GM21528 (cell line): ENCODE measurements at regions not wholly inside any gene's neighbourhood (a gene's known extent, or its start where the extent isn't known, plus 50 kb on each side); places are given as distances from the start of the nearest gene placed in this dataset.
"Not testable (repeated sequence)": the region's sequence is repeated elsewhere in the genome, so short reads cannot be mapped to it uniquely, and the experiment has no call there.

Experiments
- ATAC-seq: cut with Tn5 transposase; IDR thresholded peaks from one replicate; pipeline ENCODE4 v1.9.1; 2021; ENCODE audit warnings: mild to moderate bottlenecking, moderate library complexity; ENCODE audit not compliant: unreplicated experiment, low FRiP score

DNA sequence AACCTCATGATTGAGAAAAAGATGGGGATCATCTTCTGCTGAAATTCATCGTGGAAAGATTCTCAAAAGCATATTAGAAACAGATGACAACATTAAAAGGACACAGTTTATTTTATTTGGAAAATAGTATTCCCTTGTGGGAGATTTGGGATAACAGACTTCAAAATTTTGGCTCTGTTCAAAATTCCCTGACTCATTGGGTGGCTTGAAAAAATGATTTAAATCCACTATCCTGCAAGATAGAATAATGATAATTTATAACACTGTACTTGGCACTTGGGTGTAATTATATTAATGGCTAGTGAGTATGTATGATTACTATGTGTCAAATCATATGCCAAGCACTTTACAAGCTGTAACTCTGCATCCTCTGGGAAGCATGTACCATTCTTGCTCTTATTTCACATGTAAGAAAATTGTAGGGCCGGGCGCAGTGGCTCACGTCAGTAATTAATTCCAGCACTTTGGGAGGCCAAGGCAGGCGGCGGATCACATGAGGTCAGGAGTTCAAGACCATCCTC is 128.8 kb downstream of the LMNTD1 start:
- ATAC-seq, result no peak

DNA sequence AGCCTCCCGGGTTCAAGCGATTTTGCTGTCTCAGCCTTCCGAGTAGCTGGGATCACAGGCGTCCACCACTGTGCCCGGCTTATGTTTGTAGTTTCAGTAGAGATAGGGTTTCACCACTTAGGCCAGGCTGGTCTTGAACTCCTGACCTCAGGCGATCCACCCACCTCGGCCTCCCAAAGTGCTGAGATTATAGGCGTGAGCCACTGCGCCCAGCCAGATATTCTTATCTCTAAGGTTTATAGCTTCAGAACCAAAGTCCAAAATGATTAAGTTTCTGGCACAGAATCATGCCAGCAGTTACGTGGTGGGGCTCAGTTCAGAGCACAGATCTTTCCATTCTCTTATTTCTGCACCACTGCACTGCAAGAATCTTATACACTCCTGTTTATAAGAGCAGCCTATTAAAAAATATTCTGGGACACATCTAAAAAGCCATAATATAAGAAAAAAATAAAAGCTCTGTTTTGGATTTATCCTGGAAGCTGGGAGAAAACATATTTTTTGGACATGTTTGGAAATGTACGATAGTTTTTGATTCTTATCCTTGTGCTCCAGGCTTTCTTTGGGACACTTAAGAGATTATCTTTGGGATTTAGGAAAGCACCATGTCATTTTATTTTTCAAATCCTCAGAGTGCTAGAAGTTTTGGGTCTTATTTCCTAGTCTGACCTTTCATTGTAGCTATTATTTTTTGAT is 129.6 kb downstream of the LMNTD1 start:
- ATAC-seq, result no peak

DNA sequence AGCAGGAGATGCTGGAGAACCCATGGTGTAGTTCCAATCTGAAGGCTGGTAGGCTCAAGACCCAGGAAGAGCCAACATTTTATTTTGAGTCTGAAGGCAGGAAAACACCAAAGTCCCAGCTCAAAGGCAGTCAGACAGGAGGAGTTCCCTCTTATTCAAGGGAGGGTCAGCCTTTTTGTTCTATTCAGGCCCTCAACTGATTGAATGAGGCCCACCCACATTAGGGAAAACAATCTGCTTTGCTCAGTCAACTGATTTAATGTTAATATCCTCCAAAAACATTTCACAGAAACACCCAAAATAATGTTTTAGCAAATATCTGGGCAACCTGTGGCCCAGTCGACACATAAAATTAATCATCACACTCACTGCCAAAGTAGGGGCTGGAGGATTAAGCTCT is 130.8 kb downstream of the LMNTD1 start:
- no peak for ATAC-seq

DNA sequence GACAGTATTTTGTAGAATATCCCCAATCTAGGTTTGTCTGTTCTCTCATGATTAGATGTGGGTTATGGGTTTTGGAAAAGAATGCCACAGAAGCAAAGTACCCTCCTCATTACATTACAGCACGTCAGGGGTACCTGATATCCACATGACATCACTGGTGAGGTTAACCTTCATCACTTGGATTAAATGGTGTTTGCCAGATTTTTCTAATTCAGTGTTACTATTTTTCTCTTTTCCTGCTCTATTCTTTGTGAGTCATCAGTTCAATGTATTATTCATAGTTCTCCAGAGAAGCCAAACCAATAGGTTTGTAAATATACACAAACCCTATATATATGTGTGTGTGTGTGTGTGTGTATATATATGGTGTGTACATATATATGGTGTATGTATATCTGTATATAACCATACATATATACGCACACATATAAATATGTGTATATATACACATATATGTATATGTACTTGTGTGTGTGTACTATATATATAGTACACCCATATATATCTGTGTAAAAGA is 131.4 kb downstream of the LMNTD1 start:
- no peak for ATAC-seq

DNA sequence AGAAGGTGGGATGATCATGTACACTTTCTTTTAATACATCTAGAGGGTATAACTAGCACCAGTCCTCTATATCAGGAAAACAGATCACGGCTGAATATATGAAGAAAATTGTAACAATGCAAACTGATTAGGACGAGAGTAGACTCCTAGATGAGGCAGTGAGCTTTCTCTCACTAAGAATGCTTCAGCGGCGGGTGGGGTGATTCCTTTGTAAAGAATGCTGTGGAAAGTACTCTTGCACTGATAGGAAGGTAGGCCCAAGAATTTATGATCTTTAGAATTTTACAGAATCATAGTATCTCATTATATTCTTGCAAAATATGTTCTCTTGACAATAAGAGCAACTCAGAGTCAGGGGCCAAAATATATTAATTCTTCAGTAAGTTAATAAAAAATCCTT is 133.0 kb downstream of the LMNTD1 start:
- no peak for ATAC-seq

DNA sequence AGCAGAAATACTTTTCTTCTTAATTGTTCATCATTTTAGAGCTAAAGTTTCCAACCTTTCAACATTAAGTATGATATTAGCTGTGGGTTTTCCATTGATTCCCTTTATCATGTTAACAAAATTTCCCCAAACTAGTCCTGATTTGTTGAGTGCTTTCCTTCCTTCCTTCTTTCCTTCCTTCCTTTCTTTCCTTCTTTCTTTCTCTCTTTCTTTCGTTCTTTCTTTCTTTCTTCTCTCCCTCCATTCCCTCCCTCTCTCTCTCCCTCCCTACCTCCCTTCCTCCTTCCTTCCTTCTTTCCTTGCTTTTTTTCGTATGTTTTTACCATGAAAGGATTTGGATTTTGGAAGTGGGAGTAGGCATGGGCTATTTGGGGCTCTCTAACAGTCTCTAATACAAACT is 133.5 kb downstream of the LMNTD1 start:
- no peak for ATAC-seq

DNA sequence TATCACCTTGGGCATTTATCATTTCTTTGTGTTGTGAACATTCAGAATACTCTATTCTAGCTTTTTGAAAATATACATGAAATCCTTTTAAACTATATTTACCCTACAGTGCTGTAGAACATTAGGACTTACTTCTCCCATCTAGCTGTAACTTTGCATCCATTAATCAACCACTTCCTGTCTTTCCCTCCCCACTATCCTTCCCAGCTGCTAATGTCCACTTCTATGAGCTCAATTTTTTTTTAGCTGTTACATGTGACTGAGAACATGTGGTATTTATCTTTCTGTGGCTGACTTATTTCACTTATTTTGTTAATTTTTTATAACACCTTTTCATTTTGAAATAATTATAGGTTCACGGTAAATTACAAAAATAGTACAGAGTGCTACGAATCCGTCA is 136.0 kb downstream of the LMNTD1 start:
- no peak for ATAC-seq

DNA sequence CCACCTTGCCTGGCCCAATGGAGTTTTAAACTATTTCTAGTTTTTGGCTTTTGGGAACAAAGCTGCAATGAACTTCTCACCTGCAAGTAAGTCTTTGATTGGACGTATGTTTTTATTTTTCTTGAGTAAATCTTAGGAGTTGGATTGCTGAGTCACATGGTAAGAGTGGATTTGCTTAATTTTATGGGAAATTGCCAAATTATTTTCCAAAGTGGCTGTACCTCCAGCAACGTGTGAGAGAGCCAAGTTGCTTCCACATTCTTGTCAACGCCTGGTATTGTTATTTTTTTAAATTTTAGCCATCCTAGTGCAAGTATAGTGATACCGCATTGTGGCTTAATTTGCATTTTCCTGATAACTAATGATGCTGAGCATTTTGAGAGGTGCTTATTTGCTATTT is 136.6 kb downstream of the LMNTD1 start:
- no peak for ATAC-seq

DNA sequence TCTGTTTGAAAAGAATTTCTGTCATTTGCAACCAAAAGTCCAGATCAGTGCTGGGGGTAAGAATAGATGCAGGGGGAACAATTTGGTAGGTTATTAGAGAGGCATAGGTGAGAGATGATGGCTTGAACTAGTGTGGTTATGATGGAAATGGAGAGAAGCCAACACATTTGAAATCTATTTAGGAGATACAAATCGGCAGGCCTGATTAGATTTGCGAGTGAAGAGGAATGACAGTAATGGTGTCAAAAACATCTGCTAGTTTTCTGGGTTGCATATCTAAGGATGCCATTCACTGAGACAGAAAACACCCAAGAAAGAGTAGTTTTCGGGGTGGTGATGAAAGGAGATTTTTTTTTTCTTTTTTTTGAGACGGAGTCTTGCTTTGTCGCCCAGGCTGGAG is 138.1 kb downstream of the LMNTD1 start:
- no peak for ATAC-seq

DNA sequence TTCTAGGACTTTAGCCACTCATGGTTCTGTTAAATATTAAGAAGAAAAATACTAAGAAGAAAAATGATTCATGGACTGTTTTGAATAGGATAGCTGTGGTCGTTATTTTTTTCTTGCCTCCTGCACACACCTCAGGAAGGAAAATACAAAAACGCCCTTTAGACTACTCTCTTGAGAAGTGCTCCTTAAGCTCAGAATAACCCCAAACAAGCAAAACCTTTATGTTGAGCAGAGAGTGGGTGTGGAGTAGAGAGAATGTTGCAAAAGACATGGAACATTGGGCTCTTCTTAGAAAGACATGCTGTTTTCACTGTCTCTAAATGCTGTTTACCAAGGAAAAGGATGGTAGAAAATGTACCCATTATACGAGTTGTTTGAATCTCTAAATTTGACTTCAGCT is 140.3 kb downstream of the LMNTD1 start:
- no peak for ATAC-seq

DNA sequence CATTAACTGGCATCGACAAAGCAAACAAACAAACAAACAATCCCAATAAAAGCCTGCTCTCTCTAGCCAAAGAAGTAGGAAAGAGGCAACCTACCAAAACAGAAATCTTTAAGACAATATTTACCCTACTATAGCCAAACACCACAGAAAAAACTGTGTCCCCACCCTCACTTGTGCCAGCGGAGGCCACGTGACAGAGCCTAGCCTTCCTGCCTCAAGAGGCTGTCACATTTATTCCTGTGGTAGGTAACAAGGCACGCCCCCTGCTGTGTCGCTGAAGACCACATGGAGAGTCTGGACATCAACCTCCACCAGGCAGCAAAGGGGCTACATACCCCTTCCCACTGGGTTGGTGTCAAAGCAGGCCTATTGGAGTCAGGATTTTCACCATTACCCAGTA is 148.1 kb downstream of the LMNTD1 start:
- ATAC-seq, result no peak

DNA sequence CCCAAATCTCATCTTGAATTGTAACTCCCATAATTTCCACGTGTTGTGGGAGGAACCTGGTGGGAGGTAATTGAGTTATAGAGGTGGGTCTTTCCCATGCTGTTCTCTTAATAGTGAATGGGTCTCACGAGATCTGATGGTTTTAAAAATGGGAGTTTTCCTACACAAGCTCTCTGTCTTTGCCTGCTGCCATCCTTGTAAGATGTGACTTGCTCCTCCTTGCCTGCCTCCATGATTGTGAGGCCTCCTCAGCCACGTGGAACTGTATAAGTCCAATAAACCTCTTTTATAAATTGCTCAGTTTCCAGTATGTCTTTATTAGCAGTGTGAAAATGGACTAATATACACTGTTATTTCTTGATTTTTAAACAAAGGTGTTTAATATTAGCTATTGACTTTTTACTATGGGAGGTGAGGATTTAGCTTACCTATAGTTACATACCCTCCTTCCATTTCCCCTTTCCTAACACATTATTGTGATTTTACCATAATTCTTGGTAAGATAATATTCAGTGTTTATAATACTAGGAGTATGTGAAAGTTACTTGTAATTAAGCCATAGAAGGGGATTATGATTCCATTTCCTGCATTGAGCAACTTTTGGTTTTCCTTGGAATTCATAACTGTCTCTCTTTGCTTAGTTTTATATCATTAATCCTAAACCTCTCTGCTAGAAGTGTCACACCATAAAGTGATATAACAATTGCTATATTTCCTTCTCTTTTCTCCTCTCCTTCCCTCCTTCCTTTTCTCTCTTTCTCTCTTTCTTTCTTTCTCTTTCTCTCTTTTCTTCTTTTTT is 151.0 kb upstream of the KRAS start:
- no peak for ATAC-seq

DNA sequence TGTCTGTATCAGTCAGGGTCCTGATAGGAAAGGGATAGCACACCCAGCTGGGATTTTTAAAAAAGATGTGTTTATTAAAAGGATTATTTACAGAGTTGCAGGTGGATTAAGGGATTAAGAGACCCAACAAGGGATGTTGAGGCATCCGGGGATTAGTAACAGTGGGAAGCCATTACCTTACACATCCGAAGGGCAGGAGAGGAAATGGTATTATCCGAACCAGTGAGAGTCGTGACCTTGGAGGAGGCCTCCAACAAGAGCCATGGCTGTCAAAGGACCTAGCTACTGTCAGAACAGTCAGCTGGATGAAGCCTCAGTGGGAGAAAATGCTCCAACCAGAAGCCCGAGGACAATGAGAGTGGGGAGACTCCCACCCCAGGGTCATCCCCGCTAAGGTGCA is 146.3 kb upstream of the KRAS start:
- no peak for ATAC-seq

DNA sequence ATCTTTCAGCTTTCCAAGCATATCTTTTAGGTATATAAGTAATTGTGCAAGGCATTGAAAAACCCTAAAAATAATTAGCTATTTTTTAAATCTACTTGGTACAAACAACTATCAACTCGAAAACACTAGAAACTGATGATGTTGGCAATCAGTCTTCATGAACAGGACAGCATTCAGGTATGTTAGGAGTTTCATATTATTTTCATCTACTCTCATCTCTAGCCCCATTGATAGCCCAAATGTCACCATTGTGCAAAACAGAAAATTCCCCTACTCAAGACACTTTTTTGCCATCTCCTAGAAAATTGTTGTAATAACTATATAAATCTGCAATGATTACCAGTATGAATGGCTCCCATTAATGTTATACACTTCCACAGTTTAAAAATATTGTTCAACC is 144.5 kb upstream of the KRAS start:
- no peak for ATAC-seq

DNA sequence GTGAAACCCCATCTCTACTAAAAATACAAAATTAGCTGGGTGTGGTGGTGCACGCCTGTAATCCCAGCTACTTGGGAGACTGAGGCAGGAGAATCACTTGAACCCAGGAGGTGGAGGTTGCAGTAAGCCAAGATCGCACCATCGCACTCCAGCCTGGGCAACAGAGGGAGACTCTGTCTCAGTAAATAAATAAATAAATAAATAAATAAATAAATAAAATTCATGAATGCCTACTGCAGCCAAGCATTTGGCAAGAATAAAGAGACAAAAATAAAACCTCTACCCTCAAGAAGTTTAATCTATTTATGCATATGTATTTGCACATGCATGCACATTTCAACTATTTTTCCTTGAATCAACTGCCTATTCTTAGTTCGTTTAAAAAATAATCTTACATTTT is 144.0 kb upstream of the KRAS start:
- ATAC-seq, result not testable (repeated sequence)

DNA sequence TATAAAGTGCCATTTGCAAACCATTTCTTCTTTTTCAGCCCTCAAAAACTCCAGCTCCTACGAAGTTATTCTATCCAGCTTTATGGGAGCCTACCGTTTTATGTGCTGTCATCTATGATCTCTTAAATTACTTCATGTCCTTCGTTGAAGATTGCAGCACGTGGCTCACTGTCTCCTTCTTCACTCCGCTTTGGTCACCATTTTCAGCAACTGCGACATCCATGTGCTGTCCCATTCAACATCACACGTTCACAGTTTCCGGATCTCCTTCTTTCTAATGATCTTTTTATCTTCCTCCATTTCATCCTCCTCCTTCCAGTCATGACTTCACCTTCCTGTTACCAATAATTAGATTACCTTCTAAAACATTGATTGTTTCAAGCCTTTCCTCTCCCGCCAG is 143.3 kb upstream of the KRAS start:
- ATAC-seq, result no peak

DNA sequence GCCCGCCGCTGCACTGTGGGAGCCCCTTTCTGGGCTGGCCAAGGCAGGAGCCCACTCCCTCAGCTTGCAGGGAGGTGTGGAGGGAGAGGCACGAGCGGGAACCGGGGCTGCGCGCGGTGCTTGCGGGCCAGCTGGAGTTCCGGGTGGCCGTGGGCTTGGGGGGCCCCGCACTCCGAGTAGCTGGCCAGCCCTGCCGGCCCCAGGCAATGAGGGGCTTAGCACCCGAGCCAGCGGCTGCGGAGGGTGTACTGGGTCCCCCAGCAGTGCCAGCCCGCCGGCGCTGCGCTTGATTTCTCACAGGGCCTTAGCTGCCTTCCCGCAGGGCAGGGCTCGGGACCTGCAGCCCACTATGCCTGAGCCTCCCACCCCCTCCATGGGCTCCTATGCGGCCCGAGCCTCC is 140.6 kb upstream of the KRAS start:
- not testable (repeated sequence) for ATAC-seq

DNA sequence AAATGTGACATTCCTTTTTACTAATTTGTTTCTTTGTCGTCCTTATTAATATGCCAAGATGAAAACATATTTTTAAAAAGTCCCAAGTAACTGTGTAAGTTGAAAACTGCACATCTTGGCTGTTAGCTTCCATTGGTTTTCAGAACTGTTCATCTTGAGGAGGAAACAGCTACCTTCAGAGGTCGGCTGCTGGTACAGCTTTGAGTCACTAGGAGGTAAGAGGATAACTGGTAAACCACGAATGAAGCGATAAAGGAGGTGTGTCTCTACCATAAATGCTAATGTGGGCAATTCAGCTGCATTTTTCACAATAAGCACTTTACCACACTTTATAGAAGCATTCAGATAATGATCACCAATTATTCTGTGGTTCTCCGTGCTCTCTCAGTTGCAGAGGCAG is 137.5 kb upstream of the KRAS start:
- ATAC-seq, result no peak

DNA sequence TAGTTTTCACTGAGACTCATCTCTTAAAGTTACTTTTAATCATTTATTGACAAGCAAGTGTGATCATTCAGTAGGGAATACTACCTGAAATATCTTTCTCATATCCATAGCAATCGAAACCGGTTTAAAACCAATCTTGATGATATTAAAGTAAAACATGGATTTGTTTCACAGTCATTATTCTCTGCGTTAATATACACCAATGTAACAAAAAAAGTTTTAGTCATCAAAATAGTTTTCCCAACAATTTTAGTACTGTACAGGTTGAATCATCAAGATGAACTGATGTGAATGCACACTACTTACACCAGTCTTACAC is 137.0 kb upstream of the KRAS start:
- no peak for ATAC-seq

DNA sequence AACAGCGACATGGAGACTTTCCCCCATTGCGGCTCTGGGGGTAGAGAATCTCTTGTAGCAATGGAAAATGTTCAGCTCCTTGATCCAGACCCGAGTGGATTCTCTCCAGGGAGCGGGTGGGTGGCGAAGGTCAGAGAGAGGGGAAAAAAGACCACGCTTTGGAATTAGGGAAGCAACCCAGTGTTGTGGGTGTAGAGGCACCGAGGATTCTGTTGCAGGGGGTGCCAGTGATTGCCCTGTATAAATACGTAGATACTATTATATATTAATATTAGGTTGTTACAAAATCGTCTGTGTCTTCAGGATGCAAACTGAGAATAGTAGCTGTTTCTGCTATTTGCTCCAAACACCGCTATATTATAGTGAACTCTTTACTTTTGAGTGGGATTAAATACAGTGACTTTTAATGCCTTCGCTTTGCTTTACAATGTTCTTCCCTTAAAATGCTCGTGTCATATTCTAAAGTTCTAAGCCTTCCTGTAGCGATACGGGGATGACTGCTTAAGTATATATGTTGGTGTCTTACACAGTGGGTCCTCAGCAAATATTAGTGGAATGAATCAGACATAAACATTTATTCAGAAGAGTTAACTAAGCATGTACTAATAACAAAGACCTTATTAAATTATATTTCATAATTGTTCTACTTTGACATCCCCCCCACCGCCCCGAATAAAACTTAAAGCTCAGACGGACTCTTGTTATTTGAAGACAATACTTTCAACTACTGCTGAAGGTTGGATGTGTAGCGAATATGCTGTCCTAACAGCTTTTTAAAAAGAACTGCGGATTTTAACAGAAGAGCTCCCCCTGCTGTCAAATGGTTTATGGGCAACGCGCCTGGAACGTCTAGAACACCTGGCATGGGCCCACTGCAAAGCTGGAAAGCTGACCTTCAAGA is 136.4 kb upstream of the KRAS start:
- ATAC-seq, result peak; percentile 32

DNA sequence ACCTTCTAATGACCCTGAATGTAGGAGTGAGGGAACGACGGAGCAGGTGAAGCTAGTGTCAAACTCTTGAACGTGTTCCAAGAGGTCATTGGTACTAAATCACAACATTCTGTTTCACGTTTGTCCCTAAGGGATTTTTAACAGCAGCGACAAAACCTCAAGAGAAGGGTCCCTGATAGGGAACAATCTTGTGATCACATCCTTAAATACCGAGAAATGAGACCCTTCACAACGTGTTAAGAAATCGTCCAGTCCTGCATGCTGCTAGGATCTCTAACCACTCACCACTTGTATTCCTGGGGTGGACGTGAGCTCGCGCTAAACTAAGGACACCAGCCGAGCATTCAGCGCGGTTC is 134.1 kb upstream of the KRAS start:
- ATAC-seq, result no peak
